Heart left ventricle (tissue), 16 donors: ENCODE measurements at regions not wholly inside any gene's neighbourhood (a gene's known extent, or its start where the extent isn't known, plus 50 kb on each side); places are given as distances from the start of the nearest gene placed in this dataset.

Experiments used
- ATAC-seq, 4 donors: fragments of 200-7000 bp; cut with Tn5 transposase; one replicate each; pipeline ENCODE4 v1.9.1; 2020 to 2022; ENCODE audit warnings: moderate library complexity in 4 of 4, mild to moderate bottlenecking in 3 of 4, moderate number of reproducible peaks in 1 of 4
- DNase-seq, 5 donors: peaks; one replicate each; pipeline ENCODE4 v3.0.0-alpha.2; 2020
- H3K27ac ChIP-seq, 12 donors: fragments of 200-600 bp; sonication (generic) in 4 of 12; one replicate each; pipeline versions ENCODE4 v1.5.0 to v1.8.0; 2016 to 2022; ENCODE audit warnings: mild to moderate bottlenecking in 2 of 12
- H3K27me3 ChIP-seq, 9 donors: fragments of 200-600 bp; sonication (generic) in 2 of 9; one replicate each; pipeline versions ENCODE4 v1.5.1 to v1.8.0; 2016 to 2022; ENCODE audit warnings: mild to moderate bottlenecking in 3 of 9
- H3K36me3 ChIP-seq, 9 donors: fragments of 200-600 bp; sonication (generic) in 2 of 9; one replicate each; pipeline versions ENCODE4 v1.5.0 to v1.8.0; 2018 to 2022; ENCODE audit warnings: mild to moderate bottlenecking in 2 of 9
- H3K4me1 ChIP-seq, 12 donors: fragments of 200-600 bp; sonication (generic) in 4 of 12; one replicate each; pipeline versions ENCODE4 v1.5.0 to v1.8.0; 2016 to 2022; ENCODE audit warnings: mild to moderate bottlenecking in 3 of 12
- H3K4me3 ChIP-seq, 12 donors: fragments of 200-600 bp; sonication (generic) in 4 of 12; one replicate each; pipeline versions ENCODE4 v1.5.0 to v1.8.0; 2017 to 2022; ENCODE audit warnings: mild to moderate bottlenecking in 9 of 12, moderate library complexity in 4 of 12
- H3K9me3 ChIP-seq, 12 donors: fragments of 200-600 bp; sonication (generic) in 4 of 12; one replicate each; pipeline versions ENCODE4 v1.5.0 to v1.8.0; 2016 to 2022; ENCODE audit warnings: mild to moderate bottlenecking in 1 of 12
- POLR2A ChIP-seq, 2 donors: fragments of 450-650 bp; IDR thresholded peaks; one replicate each; pipeline ENCODE4 v1.6.1; 2017; ENCODE audit warnings: antibody characterized with exemption in 2 of 2, mild to moderate bottlenecking in 2 of 2, moderate library complexity in 2 of 2
- WGBS, 4 donors: extraction: QIAGEN DNeasy Blood & Tissue Kit in 2 of 4; methylation state at CpG; one replicate each; pipeline versions ENCODE4 v1.1.5 to v1.1.7; 2013 to 2018; 5-methylcytosine and 5-hydroxymethylcytosine counted together
- intact Hi-C, 10 donors: fragments of 100-400 bp; cut with DNase I; formaldehyde crosslinking; loops; one replicate each; pipeline versions ENCODE4 v1.11.1 to v1.14.2; 2022
- TF ChIP-seq, protein P1 (sequence below), 12 donors: fragments of 200-600 bp; sonication (generic) in 4 of 12; IDR thresholded peaks; one replicate each; pipeline versions ENCODE4 v1.5.0 to v1.8.0; 2018 to 2022; ENCODE audit warnings: antibody characterized with exemption in 12 of 12, mild to moderate bottlenecking in 5 of 12
- donor health status: ischemic (EF 13 %, LVEDD 7.1; RV severe dilation, severe dysfunction).
- donor health status: healthy with polysubstance abuse.
- donor health status: DM: no; HTN: yes; CAD: no.
- donor health status: DM: no; HTN: no; CAD: no.
- donor health status: ischemic (EF 25% LVEDD 6.9; RV normal size, moderate dysfunction).
- donor health status: ischemic (EF 25% LVEDD 5.7; RV mildly dilated, moderate dysfunction).
- donor health status: healthy.
- donor health status: DM: yes; HTN: yes; CAD: no.
- donor health status: ischemic (EF 35%, LVEDD 5.7; RV mildly dilated, moderate dysfunction).
- donor health status: nonischemic (EF 11% LVEDD 7.7; RV severe dilation, severe dysfunction).
- donor health status: DM: yes; HTN: yes; CAD: no.
- donor health status: PGD.
- donor health status: ischemic (EF 29% LVEDD 5.4; RV normal size, mild dysfunction).
- donor health status: nonischemic (EF 23%, LVEDD 6.1; RV moderate dilation, normal function).

DNA sequence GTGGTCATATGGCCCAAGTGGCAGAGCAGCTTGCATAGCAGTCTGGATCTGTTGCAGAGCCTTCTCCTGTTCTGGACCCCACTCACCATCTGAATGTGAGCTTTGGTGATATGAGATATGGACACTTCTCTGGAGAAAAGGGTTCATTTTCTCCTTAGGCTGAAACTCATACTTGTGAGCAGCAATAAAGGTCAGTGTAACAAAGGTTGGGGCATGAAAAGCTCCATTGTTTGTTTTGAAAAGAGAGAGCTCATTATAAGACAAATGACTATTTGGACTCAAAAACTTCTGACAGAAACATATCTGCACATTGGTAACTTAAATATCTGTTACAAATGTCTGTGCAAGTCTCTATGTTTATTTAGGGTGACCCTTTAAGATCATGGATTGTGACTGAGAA lies 517.3 kb downstream of the MFSD1 start:
- H3K27ac ChIP-seq, result no peak overlapping the region
- ATAC-seq (no peak), DNase-seq (no peak)
- TF ChIP-seq, protein P1, sequence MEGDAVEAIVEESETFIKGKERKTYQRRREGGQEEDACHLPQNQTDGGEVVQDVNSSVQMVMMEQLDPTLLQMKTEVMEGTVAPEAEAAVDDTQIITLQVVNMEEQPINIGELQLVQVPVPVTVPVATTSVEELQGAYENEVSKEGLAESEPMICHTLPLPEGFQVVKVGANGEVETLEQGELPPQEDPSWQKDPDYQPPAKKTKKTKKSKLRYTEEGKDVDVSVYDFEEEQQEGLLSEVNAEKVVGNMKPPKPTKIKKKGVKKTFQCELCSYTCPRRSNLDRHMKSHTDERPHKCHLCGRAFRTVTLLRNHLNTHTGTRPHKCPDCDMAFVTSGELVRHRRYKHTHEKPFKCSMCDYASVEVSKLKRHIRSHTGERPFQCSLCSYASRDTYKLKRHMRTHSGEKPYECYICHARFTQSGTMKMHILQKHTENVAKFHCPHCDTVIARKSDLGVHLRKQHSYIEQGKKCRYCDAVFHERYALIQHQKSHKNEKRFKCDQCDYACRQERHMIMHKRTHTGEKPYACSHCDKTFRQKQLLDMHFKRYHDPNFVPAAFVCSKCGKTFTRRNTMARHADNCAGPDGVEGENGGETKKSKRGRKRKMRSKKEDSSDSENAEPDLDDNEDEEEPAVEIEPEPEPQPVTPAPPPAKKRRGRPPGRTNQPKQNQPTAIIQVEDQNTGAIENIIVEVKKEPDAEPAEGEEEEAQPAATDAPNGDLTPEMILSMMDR (IDR thresholded peaks at IDR 0.05), result no peak
- no peak for TF ChIP-seq POLR2A (IDR thresholded peaks at IDR 0.05)
- no peaks in the 10 kb centered on the region for H3K27me3 ChIP-seq
- H3K36me3 ChIP-seq, result no peaks in the 10 kb centered on the region
- peaks cover 0 to 11% (median 0%) of the 10 kb centered on the region in 12 donors for H3K9me3 ChIP-seq
- no peak overlapping the region for H3K4me3 ChIP-seq
- intact Hi-C loops, result no loop called here
- H3K4me1 ChIP-seq, result no peaks in the 10 kb centered on the region

- TF ChIP-seq, protein P1 (IDR thresholded peaks at IDR 0.05), result peak; percentile 49 to 76 (median 64)
- no peak for TF ChIP-seq POLR2A (IDR thresholded peaks at IDR 0.05)
- H3K27me3 ChIP-seq, result no peaks in the 10 kb centered on the region
- H3K36me3 ChIP-seq, result no peaks in the 10 kb centered on the region
- no peak overlapping the region for H3K27ac ChIP-seq
- WGBS, 4 donors, result 34 to 46% (median 36%) methylated on average over 8 of the region's 8 CpGs
- ATAC-seq (peak in 2 of 4 donors; percentile 54 to 55), DNase-seq (peak in 4 of 5 donors; percentile 12 to 62 (median 24))
- H3K9me3 ChIP-seq, result no peaks in the 10 kb centered on the region
- intact Hi-C loops, result loop anchor here in 7 of 10 donors (2.0 to 10.0 kb wide), 4 partner anchors 480 to 485 kb away; no protein-coding TSS in a partner anchor
- H3K4me1 ChIP-seq, result no peaks in the 10 kb centered on the region
- no peak overlapping the region for H3K4me3 ChIP-seq
Observed at GRCh38 chr3:159322322-159322939, 520.6 kb downstream of the MFSD1 start.

GRCh38 chr3:159323848-159324247 lies 522.0 kb downstream of the MFSD1 start:
- Histone ChIP-seq H3K36me3 (no peaks in the 10 kb centered on the region), H3K4me1 (no peaks in the 10 kb centered on the region), H3K27me3 (no peaks in the 10 kb centered on the region), H3K4me3 (no peak overlapping the region), H3K27ac (no peak overlapping the region), H3K9me3 (no peaks in the 10 kb centered on the region)
- no peak for ATAC-seq
- 80 to 89% (median 83%) methylated on average over 3 of the region's 3 CpGs for WGBS, 4 donors
- intact Hi-C loops, result loop anchor here in 7 of 10 donors (2.0 to 10.0 kb wide), 4 partner anchors 479 to 483 kb away; no protein-coding TSS in a partner anchor
- TF ChIP-seq POLR2A (IDR thresholded peaks at IDR 0.05), result no peak
- TF ChIP-seq, protein P1 (IDR thresholded peaks at IDR 0.05), result no peak
- DNase-seq, result no peak

- 56 to 81% (median 66%) methylated on average over 2 of the region's 2 CpGs for WGBS, 4 donors
- intact Hi-C loops, result loop anchor here in 1 of 10 donors (10.0 kb wide), 1 partner anchor 478 kb away; no protein-coding TSS in a partner anchor
- no peak overlapping the region for H3K4me3 ChIP-seq
- DNase-seq (no peak), ATAC-seq (no peak)
- TF ChIP-seq, protein P1 (IDR thresholded peaks at IDR 0.05), result no peak
- no peak for TF ChIP-seq POLR2A (IDR thresholded peaks at IDR 0.05)
- H3K9me3 ChIP-seq, result no peaks in the 10 kb centered on the region
- no peaks in the 10 kb centered on the region for H3K27me3 ChIP-seq
- H3K27ac ChIP-seq, result no peak overlapping the region
- H3K36me3 ChIP-seq, result no peaks in the 10 kb centered on the region
- no peaks in the 10 kb centered on the region for H3K4me1 ChIP-seq
Observed at GRCh38 chr3:159326998-159327397, 525.1 kb downstream of the MFSD1 start.
